Esophagus muscularis mucosa (tissue), 4 donors: ENCODE measurements at regions not wholly inside any gene's neighbourhood (a gene's known extent, or its start where the extent isn't known, plus 50 kb on each side); places are given as distances from the start of the nearest gene placed in this dataset.

Experiments used
- DNase-seq: peaks from one replicate; pipeline ENCODE4 v3.0.0-alpha.2; 2017; ENCODE audit errors: extremely low spot score
- H3K27ac ChIP-seq, 4 donors: fragments of 200-600 bp; sonication (generic); replicated peaks in 1 of 4; 1 replicate in 3 of 4; 2 replicates in 1 of 4; pipeline ENCODE4 v1.5.1; 2016 to 2019; ENCODE audit warnings: mild to moderate bottlenecking in 1 of 4
- H3K27me3 ChIP-seq, 4 donors: fragments of 200-600 bp; sonication (generic); one replicate each; pipeline versions ENCODE4 v1.5.1 to v1.6.0; 2016 to 2019
- H3K36me3 ChIP-seq, 4 donors: fragments of 200-600 bp; sonication (generic); one replicate each; pipeline ENCODE4 v1.5.1; 2016 to 2019
- H3K4me1 ChIP-seq, 4 donors: fragments of 200-600 bp; sonication (generic); one replicate each; pipeline ENCODE4 v1.5.1; 2016 to 2019
- H3K4me3 ChIP-seq, 4 donors: fragments of 200-600 bp; sonication (generic); 1 replicate in 2 of 4; 2 replicates in 2 of 4; pipeline ENCODE4 v1.5.1; 2016 to 2019; ENCODE audit warnings: mild to moderate bottlenecking in 4 of 4, moderate library complexity in 1 of 4
- H3K9me3 ChIP-seq, 4 donors: fragments of 200-600 bp; sonication (generic); 1 replicate in 3 of 4; 2 replicates in 1 of 4; pipeline ENCODE4 v1.5.1; 2016 to 2019
- CTCF ChIP-seq, 3 experiments: fragments of 200-600 bp in 2 of 3; fragments of 450-650 bp in 1 of 3; sonication (generic) in 2 of 3; IDR thresholded peaks; one replicate each; pipeline ENCODE4 v1.5.1; 2017 to 2019; ENCODE audit warnings: antibody characterized with exemption in 3 of 3, mild to moderate bottlenecking in 2 of 3, moderate library complexity in 1 of 3
- EP300 ChIP-seq: sonication (generic); formaldehyde crosslinking; IDR thresholded peaks from one replicate; pipeline ENCODE4 v1.6.1; 2017; ENCODE audit warnings: antibody characterized with exemption
- POLR2A ChIP-seq: fragments of 450-650 bp; IDR thresholded peaks from one replicate; pipeline ENCODE4 v1.6.1; 2017; ENCODE audit warnings: antibody characterized with exemption, moderate library complexity, mild to moderate bottlenecking, low read depth
- POLR2AphosphoS5 ChIP-seq, 2 donors: sonication (generic); formaldehyde crosslinking; IDR thresholded peaks; one replicate each; pipeline ENCODE4 v1.6.1; 2017; ENCODE audit warnings: antibody characterized with exemption in 2 of 2
- WGBS: methylation state at CpG from one replicate; pipeline ENCODE4 v1.1.5; 2018; 5-methylcytosine and 5-hydroxymethylcytosine counted together
- intact Hi-C: fragments of 100-400 bp; cut with DNase I; formaldehyde crosslinking; loops from one replicate; pipeline ENCODE4 v1.15.1; 2023

GRCh38 chr6:138643210-138643609 is 130.4 kb upstream of the CCDC28A start:
- Histone ChIP-seq H3K27ac (no peak overlapping the region), H3K4me3 (no peak overlapping the region), H3K36me3 (no peaks in the 10 kb centered on the region), H3K9me3 (no peaks in the 10 kb centered on the region), H3K4me1 (peaks cover 0 to 4% (median 0%) of the 10 kb centered on the region in 4 donors), H3K27me3 (no peaks in the 10 kb centered on the region)
- WGBS = 90% methylated on average over 2 of the region's 2 CpGs
- TF ChIP-seq POLR2A (no peak), CTCF (IDR thresholded peaks at IDR 0.05) (no peak), POLR2AphosphoS5 (IDR thresholded peaks at IDR 0.05) (no peak), EP300 (no peak)
- intact Hi-C loops = no loop called here
- no peak for DNase-seq

- H3K27ac ChIP-seq = no peak overlapping the region
- no peaks in the 10 kb centered on the region for H3K27me3 ChIP-seq
- TF ChIP-seq POLR2A = no peak
- no peak for TF ChIP-seq POLR2AphosphoS5 (IDR thresholded peaks at IDR 0.05)
- no peak for TF ChIP-seq EP300
- no peak for TF ChIP-seq CTCF (IDR thresholded peaks at IDR 0.05)
- intact Hi-C loops = no loop called here
- H3K4me1 ChIP-seq = no peaks in the 10 kb centered on the region
- H3K36me3 ChIP-seq = no peaks in the 10 kb centered on the region
- H3K9me3 ChIP-seq = no peaks in the 10 kb centered on the region
- H3K4me3 ChIP-seq = no peak overlapping the region
- DNase-seq = no peak
- 80% methylated on average over 3 of the region's 3 CpGs for WGBS
Measured at GRCh38 chr6:138645976-138646640, 127.5 kb upstream of the CCDC28A start.

DNA sequence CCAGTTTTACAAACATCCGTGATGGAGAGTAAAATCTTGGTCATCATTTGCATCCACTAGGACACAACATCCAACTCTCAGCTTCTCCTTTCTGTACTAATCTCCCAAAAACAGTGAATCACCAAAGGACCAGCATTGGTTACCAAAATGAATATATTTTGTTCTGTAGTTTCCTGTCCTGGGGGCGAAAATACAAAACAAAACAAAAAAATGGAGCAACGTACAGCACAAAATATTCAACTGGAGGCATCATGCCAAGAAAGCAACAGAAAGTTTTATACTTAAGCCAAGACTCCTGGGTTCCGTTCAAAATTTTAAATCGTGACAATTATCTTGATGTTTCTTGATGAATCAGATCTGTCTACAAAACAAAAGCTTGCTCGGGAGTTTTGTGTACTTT is 126.6 kb upstream of the CCDC28A start:
- H3K4me1 ChIP-seq = no peaks in the 10 kb centered on the region
- TF ChIP-seq POLR2A = no peak
- TF ChIP-seq EP300 = no peak
- no peak for TF ChIP-seq POLR2AphosphoS5 (IDR thresholded peaks at IDR 0.05)
- TF ChIP-seq CTCF (IDR thresholded peaks at IDR 0.05) = no peak
- H3K36me3 ChIP-seq = no peaks in the 10 kb centered on the region
- WGBS = 28% methylated on average over 6 of the region's 6 CpGs
- intact Hi-C loops = no loop called here
- no peak overlapping the region for H3K4me3 ChIP-seq
- H3K27ac ChIP-seq = no peak overlapping the region
- H3K27me3 ChIP-seq = no peaks in the 10 kb centered on the region
- no peaks in the 10 kb centered on the region for H3K9me3 ChIP-seq
- no peak for DNase-seq

GRCh38 chr6:138648127-138648526 is 125.4 kb upstream of the CCDC28A start:
- H3K9me3 ChIP-seq = no peaks in the 10 kb centered on the region
- no peaks in the 10 kb centered on the region for H3K27me3 ChIP-seq
- WGBS = 93% methylated on average over 4 of the region's 4 CpGs
- no peak overlapping the region for H3K4me3 ChIP-seq
- H3K4me1 ChIP-seq = no peaks in the 10 kb centered on the region
- TF ChIP-seq POLR2AphosphoS5 (IDR thresholded peaks at IDR 0.05) = no peak
- TF ChIP-seq EP300 = no peak
- no peak for TF ChIP-seq CTCF (IDR thresholded peaks at IDR 0.05)
- no peak for TF ChIP-seq POLR2A
- H3K27ac ChIP-seq = no peak overlapping the region
- intact Hi-C loops = no loop called here
- no peaks in the 10 kb centered on the region for H3K36me3 ChIP-seq
- no peak for DNase-seq

- Histone ChIP-seq H3K4me3 (no peak overlapping the region), H3K36me3 (no peaks in the 10 kb centered on the region), H3K9me3 (no peaks in the 10 kb centered on the region), H3K4me1 (no peaks in the 10 kb centered on the region), H3K27ac (no peak overlapping the region), H3K27me3 (no peaks in the 10 kb centered on the region)
- intact Hi-C loops = no loop called here
- TF ChIP-seq EP300 (no peak), CTCF (IDR thresholded peaks at IDR 0.05) (no peak), POLR2A (no peak), POLR2AphosphoS5 (IDR thresholded peaks at IDR 0.05) (no peak)
- no peak for DNase-seq
- WGBS = 92% methylated on average over 4 of the region's 4 CpGs
Measured at GRCh38 chr6:138651491-138651890, 122.1 kb upstream of the CCDC28A start.
